Activated CD8-positive, alpha-beta memory T cell treated with anti-CD3 and anti-CD28 coated beads for 36 hours (primary cell): ENCODE measurements at regions not wholly inside any gene's neighbourhood (a gene's known extent, or its start where the extent isn't known, plus 50 kb on each side); places are given as distances from the start of the nearest gene placed in this dataset.
"Not testable (repeated sequence)": the region's sequence is repeated elsewhere in the genome, so short reads cannot be mapped to it uniquely, and the experiment has no call there.

ENCODE experiments used
- CTCF ChIA-PET: fragments of 350-600 bp; sonication (Branson Sonifier 250); formaldehyde crosslinking; loops from one replicate; lab custom pipeline; 2021; ENCODE audit warnings: antibody characterized with exemption; lab: Charles Lee
- POLR2A ChIA-PET: fragments of 350-600 bp; sonication (Branson Sonifier 250); formaldehyde crosslinking; loops from one replicate; lab custom pipeline; 2021; ENCODE audit warnings: antibody characterized with exemption; lab: Charles Lee

DNA sequence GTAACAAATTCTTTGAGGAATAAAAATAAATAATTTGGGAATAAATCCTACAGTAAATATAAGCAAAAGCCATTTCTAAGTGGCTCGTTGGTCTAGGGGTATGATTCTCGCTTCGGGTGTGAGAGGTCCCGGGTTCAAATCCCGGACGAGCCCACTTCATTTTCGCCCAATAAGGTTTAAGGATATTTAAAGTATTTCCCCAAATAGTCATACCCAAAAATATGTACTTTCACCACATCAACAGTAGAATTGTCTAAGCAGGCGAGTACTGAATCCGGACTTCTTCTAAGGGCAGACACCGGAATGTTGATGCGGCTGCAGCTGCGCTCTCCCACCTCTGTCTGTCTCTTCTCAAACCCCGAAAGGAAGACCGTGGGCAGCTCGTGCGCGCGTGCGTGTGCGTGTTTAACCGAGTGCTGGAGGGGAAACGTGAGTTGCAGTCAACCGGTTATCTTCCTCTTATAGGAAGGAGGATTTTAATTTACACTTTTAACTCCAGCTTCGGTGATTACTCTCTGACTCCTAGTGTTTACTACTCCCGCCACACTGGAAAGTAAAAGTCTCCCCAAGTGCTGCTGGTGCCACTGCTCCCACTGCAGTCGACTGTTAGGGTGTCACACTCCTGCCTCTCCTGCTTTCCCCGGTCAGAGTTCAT is 155.7 kb upstream of the PRSS16 start:
- CTCF ChIA-PET, result no interaction called here
- POLR2A ChIA-PET, result no interaction called here

DNA sequence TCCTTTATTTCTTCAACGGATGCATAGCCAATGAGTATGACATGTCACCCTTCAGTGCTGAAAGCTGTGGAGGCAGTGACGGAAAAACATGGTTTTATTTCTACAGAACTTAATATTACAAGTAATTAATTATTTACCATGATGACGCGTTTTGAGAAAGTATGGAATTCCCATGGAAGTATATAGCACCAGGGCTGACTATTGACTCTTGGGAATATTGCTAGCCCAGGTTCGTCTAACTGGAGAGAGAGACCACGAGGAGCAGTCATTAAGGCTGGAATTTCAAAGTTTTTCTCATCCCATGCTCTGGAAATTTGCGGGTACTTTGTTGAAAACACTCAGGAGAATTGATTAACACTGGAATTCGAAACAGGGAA is 155.2 kb upstream of the PRSS16 start:
- ChIA-PET POLR2A (no interaction called here), CTCF (interaction anchor here (1.1 kb wide), 1 partner anchor 35 kb away, joined by 3 read pairs; no protein-coding TSS in a partner anchor)

DNA sequence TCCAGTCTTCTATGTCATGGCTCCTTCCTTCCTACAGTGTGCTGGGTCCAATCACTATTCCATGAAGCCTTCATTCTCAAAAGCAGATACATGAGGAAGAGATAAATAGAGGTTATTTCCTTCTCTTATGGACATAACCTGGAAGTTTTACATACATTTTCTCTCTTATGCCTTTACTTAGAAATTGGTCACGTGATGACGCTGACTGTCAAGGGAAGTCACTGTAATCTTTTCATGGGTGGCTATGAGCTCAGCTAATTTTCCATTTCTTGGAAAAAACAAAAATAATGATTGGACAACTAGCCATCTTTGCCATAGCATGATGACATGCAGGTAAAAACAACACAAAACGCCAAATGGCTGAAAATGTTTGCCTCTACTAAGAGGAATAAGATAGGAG is 151.6 kb upstream of the PRSS16 start:
- CTCF ChIA-PET, result interaction anchor here (1.1 kb wide), 1 partner anchor 31 kb away, joined by 3 read pairs; no protein-coding TSS in a partner anchor
- POLR2A ChIA-PET, result no interaction called here

DNA sequence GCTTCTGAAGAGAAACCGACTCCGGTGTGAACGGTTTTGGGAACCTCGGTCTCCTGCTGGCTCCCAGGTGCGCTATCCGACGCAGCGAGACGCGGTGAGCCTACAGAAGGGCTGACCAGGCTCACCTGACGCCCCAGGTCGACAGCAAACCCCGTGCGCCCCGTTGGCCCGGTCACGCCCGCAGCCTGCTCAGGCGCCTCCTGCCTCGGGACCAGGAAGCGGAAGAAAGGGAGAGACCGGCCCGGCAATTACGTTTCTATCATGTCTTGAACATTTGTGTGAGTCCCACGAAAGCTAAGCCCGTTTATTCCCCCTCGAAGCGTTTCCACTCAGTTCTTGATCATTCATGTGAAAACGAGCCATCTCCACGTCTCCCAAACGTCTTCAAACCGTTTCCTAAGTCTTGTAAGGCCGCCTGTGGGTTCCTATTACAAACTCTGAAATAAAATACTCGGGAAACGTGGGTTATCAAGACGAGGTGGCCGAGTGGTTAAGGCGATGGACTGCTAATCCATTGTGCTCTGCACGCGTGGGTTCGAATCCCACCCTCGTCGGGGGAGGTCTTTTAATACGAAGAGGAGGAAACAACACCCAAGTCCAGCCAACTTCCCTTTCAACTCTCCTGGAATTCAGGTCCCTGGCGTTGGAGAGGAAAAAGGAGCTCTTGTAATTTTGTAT is 150.5 kb upstream of the PRSS16 start:
- CTCF ChIA-PET, result no interaction called here
- POLR2A ChIA-PET, result interaction anchor here (0.6 kb wide), 1 partner anchor 797 kb away, joined by 3 read pairs; no protein-coding TSS in a partner anchor

DNA sequence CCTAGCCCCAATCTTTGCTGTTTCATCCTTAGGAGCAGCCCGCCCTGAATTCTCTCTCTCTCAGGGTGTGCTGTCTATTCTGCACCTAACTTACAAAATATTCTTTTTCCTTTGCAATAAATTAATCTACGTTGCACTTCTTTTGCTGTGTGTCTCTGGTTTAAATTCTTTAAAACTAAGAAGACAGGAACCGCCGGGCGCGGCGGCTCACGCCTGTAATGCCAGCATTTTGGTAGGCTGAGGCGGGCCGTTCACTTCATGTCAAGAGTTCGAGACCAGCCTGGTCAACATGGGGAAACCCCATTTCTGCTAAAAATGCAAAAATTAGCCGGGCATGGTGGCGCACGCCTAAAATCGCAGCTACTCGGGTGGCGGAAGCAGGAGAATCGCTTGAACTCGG is 148.5 kb upstream of the PRSS16 start:
- ChIA-PET POLR2A (no interaction called here), CTCF (no interaction called here)

DNA sequence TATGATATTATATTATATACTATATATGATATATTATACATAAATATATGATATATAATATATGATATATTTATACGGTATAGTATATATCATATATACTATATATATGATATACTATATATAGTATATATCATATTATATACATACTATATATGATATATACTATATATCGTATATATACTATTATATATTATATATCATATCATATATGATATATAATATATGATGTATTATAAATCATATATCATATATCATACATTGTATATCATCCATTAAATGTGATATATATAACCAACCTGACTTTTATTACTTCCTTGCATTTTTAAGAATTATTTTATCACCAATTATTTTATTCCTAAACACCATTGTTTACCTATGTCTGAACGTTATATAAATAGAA is 146.6 kb upstream of the PRSS16 start:
- ChIA-PET POLR2A (no interaction called here), CTCF (no interaction called here)

DNA sequence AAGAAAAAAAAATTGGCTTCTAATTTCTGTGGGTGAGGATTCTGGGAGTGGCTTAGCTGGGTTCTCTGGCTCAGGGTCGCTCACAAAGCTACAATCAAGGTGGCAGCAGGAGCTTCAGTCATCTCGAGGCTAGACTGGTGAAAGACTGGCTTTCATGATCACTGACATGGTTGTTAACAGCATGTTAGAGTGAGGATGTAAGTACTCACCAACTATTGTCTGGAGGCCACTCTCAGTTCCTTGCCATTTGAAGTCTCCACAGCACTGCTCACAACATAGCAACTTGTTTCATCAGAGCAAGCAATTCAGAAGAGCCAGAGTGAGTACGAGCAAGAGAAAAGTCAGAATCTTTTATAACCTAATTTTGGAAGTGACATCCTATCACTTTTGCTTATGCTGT is 145.7 kb upstream of the PRSS16 start:
- CTCF ChIA-PET, result interaction anchor here (0.6 kb wide), 1 partner anchor 492 kb away, joined by 4 read pairs; no protein-coding TSS in a partner anchor
- POLR2A ChIA-PET, result no interaction called here

DNA sequence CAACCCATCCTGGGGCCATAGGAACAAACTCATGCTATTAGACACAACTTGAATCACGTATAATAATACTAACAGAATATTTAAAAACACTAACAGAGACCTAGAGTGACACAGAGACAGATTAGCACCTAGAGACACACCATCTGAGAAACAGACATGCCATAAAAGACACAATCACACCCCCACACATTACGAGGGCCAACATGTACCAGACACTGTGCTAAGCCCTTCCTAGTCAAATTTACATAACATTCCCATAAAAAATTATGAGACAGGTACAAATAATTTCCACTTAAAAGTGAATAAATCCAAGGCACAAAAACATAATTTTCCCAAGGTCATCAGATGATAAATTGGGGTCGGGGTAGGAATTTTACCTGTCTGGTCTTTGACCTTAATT is 141.1 kb upstream of the PRSS16 start:
- POLR2A ChIA-PET, result no interaction called here
- CTCF ChIA-PET, result no interaction called here

DNA sequence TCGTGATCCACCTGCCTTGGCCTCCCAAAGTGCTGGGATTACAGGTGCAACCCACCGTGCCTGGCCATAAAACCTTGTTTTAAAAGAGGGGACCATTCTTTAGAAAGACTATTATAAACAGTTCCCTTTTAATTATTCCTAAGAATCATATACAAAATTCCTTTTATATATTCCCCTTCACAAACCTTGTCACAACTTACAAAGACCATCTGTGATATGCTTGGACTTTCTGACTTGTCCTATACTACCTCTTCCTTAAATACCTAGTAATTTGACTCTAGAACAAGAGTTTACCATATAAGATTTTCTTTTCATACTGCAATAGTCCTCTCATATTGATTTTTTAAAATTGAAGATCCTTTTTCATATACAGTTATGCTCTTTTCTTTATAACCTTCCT is 135.8 kb upstream of the PRSS16 start:
- CTCF ChIA-PET, result no interaction called here
- POLR2A ChIA-PET, result no interaction called here

DNA sequence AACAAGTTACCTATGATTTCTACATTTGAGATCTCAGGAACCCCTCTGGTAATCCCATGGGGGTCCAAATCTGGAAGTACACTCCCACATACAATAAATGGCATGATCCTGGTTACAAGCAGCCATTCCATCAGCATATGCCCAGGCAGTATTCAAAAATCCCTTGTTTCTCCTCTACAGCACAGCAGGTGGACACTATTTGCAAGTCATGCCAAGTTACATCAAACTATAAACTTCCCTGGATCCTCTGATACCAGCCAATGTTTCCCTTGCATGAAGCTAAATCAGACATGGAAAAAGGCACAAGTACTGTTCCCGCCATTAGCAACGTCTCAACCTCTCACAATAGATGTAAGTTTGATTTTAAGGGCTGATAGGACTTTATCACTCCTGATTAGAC is 134.5 kb upstream of the PRSS16 start:
- ChIA-PET POLR2A (no interaction called here), CTCF (no interaction called here)

DNA sequence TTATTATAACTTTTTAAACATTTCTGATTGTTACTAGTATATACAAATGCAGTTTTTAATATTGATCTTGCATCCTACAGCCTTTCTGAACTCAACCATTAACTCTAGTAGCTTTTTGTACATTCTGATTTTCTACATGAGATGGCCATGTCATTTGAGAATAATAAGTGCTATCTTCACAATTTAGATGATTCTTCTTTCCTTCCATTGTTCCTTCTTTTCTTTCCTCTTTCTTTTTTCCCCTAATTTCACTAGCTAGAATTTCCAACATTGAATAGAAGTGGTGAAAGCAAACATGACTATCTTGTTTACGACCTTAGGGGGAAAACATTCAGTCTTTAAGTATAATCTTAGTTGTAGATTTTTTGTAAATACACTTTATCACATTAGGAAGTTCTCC is 128.2 kb upstream of the PRSS16 start:
- ChIA-PET POLR2A (no interaction called here), CTCF (interaction anchor here (0.5 to 0.7 kb wide), 2 partner anchors 25 to 1744 kb away, joined by 3 to 4 read pairs; no protein-coding TSS in a partner anchor)

DNA sequence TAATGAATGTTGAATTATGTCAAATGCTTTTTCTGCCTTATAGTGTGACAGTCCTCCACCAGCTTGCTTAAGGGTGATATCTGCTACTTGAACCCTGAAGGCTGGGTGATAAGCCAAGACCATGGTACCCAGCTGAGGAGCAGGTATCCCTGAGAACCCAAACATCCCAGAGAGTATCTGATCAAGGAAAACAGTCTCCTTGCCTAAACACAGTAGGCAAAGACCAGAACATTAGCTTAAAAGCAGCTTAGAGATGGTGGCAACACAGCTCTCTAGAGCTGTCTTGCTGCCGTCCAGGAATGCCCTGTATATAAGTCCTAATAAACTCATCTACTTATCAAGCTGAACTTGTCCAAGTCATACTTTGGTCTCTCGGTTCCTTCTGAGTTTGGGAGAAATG is 127.7 kb upstream of the PRSS16 start:
- POLR2A ChIA-PET, result no interaction called here
- CTCF ChIA-PET, result interaction anchor here (0.5 kb wide), 1 partner anchor 25 kb away, joined by 4 read pairs; no protein-coding TSS in a partner anchor

DNA sequence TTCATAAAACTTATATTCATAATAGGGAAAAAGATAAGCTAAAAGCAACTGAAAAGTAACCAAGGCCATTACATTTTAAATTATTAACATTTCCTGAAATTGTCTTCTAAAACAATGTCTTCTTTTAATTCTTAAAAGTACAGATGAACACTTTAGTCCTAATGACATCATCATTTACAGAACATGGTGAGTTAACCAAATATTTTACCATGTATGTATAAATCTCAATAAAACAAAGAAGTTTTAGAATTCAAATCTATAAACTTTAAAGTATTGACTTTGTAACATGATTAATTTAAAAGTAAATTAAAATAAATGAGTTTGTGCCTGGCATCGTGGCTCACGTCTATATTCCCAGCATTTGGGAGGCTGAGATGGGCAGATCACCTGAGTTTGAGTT is 125.9 kb upstream of the PRSS16 start:
- POLR2A ChIA-PET, result no interaction called here
- CTCF ChIA-PET, result no interaction called here

DNA sequence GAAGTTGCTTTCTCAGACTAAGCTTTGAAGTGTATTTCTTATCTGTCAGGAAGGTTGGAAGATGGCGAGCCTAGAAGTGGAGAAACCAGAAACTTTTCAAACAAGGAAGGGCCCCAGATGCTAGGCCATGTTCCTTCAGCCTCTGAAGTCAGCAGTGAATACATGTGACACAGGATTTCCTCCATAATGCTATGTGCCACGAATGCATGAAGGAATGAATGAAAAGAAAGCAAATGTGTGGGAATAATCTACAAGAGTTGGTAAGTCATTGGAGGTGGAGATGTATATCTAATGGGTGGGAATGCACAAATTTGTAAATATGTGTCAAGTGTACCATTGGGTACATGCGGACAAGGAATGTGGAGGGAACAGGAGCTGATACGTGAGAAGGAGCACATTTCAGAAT is 123.2 kb upstream of the PRSS16 start:
- ChIA-PET POLR2A (no interaction called here), CTCF (no interaction called here)

DNA sequence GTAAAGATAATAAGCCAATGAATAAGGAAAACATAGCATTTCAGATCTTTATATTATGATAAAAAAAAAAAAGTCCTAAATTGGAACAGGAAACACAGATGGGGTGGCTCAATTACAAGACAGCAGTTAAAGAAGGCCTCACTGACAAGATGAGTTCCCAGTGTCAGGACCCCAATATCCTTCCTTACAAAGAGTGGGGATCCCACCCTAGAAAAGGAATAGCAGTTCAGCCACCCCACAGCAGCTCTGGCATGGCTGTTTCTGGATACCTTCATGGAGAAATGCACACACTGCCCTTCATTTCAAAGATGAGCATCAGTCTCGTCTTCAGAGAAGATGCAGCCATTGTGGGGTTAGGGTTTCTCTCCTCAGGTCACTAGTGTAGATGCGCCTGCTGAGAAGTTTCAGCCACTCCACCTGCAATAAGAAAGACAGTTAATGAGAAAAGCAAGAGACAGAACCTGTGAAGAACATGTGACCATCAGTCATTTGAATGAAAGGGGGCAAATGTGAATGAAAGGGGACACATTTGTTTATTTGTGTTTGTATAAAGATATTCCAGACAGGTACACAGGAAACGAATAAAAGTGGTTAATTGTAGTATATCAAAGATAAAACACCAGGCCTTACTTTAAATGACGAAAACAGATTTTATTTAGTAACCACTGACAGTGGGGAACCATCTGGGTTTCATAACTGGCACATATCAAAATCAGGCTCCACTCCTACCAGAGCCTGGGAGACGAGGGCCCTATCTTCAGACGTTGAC is 121.3 kb upstream of the PRSS16 start:
- POLR2A ChIA-PET, result interaction anchor here (1.0 to 1.1 kb wide), 2 partner anchors 21 to 52 kb away, joined by 3 to 19 read pairs; a partner anchor contains a TSS
- CTCF ChIA-PET, result interaction anchor here (0.5 to 1.6 kb wide), 15 partner anchors 11 to 713 kb away, joined by 3 to 12 read pairs (median 4); partner anchors contain the start of gene POM121L2

DNA sequence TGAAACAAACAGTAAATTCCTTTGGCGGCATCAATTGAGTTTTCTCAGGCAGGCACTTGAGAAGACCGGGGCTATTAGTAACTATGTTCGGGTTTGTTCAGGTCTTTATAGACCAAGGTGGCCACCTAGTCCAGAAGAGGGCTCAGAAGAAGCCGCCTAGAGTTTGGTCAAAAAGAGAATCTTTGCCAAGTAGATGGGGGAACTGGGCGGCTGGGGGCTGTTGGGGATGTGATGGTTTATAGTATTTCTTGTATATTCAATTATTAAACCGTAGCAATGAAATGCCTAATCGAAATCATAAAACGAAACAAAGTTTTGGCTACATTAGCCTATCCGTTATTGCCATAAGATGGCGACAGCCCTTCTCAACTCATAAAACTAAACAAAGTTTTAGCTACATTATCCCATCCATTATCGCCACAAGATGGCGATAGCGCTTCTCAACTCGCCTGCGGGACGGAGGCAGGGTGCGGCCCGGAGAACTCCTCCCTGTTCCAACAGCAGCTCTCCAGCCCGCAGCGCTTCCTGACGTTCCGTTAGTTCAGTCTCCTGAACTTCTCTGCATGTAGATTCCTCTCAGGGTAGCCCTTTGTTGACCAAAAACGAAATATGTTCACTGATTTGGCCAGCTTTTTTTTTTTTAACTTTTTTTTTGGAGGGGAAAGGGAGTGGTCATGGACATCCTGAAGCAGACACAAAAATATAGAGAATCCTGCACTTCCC is 120.5 kb upstream of the PRSS16 start:
- ChIA-PET CTCF (interaction anchor here (1.0 to 1.6 kb wide), 18 partner anchors 9 to 766 kb away, joined by 3 to 12 read pairs (median 4); partner anchors contain the start of gene POM121L2), POLR2A (interaction anchor here (0.7 to 1.1 kb wide), 3 partner anchors 20 to 766 kb away, joined by 3 to 19 read pairs (median 3); a partner anchor contains a TSS)

DNA sequence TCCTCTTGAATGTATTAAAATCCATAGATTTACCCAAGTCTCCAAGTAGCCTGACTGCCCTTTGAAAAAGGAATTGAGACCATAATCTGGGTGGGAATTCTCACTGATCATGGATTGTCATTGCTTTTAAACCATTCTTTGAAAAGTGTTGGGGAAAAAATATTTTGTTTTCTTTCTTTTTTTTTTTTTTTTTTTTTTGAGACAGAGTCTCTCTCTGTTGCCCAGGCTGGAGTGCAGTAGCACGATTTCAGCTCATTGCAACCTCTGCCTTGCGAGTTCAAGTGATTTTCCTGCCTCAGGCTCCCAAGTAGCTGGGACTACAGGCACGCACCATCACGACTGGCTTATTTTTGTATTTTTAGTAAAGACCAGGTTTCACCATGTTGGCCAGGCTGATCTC is 119.6 kb upstream of the PRSS16 start:
- POLR2A ChIA-PET, result not testable (repeated sequence)
- CTCF ChIA-PET, result interaction anchor here (0.7 to 1.6 kb wide), 7 partner anchors 10 to 765 kb away, joined by 3 to 7 read pairs (median 3); a partner anchor contains a TSS

DNA sequence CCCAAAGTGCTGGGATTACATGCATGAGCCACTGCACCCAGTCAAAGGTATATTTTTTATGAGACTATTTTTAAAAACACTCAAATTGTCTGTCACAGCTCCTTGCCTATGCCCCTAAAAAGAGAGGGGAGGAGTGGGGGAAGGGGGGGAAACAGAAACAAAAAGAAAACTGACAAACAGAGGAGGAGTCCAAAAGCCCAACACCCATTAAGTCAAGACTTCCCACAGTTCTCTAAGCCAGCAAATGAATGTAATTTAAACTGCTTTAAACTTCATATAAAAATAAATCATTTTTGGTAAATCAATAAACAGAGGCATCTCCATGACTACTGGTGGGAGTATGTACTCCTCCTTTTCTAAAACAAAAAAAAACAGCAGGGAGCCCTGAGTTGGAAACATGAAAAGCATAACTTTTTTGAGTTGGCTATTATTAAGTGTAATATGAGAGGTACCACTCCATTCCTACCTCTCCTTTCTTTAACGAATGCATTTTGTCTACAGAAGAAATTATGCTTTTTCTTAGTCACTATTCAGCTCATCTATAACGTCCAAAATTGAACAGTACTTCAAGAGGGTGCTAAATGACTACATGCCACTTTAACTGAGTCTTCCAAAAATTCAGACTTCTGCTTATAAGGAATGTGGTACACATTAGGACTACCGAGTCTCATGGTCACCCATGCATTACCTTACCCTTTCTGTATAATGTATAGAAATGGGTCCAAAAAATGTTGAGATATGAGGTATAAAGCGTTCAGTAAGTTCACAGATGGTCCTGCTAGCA is 119.0 kb upstream of the PRSS16 start:
- ChIA-PET CTCF (interaction anchor here (0.7 to 1.6 kb wide), 3 partner anchors 10 to 33 kb away, joined by 3 to 7 read pairs (median 3); a partner anchor contains a TSS), POLR2A (interaction anchor here (7.2 kb wide), 1 partner anchor 17 kb away, joined by 271 read pairs; a partner anchor contains a TSS)
